ENCODE measurements at regions not wholly inside any gene's neighbourhood (a gene's known extent, or its start where the extent isn't known, plus 50 kb on each side); places are given as distances from the start of the nearest gene placed in this dataset.

DNA sequence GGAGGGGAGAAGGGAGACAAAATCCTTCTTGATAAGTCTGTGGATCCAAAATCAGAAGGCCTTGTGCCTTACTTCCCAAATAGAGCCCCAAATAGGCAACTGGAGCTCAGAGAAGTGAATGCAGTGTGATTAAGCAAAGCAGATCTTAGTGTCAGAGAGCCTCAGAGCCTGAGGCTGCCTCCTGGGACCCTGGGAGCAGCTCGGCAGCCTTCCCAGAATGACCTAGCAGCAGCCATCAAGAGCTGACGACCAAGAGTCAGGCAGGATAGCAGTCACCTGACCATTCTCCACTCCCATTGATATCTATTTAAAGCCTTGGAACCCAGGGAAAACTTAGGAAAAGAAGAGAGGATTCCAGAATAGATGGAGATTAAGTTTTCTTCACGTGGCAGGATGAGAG lies 78.0 kb upstream of the SMYD2 start:
- H3K9me3 Mint-ChIP-seq: no peaks in the 10 kb centered on the region
- no peaks in the 10 kb centered on the region for H3K36me3 Mint-ChIP-seq
- no peak for DNase-seq (ENCODE audit: extremely low spot score, unreplicated experiment)
- peaks cover 11% of the 10 kb centered on the region for H3K27me3 Mint-ChIP-seq
- H3K27ac Mint-ChIP-seq: no peak overlapping the region
- no peak overlapping the region for H3K4me3 Mint-ChIP-seq
- peaks cover 9% of the 10 kb centered on the region for H3K4me1 Mint-ChIP-seq (ENCODE audit: unreplicated experiment)
- TF ChIP-seq, protein P1, sequence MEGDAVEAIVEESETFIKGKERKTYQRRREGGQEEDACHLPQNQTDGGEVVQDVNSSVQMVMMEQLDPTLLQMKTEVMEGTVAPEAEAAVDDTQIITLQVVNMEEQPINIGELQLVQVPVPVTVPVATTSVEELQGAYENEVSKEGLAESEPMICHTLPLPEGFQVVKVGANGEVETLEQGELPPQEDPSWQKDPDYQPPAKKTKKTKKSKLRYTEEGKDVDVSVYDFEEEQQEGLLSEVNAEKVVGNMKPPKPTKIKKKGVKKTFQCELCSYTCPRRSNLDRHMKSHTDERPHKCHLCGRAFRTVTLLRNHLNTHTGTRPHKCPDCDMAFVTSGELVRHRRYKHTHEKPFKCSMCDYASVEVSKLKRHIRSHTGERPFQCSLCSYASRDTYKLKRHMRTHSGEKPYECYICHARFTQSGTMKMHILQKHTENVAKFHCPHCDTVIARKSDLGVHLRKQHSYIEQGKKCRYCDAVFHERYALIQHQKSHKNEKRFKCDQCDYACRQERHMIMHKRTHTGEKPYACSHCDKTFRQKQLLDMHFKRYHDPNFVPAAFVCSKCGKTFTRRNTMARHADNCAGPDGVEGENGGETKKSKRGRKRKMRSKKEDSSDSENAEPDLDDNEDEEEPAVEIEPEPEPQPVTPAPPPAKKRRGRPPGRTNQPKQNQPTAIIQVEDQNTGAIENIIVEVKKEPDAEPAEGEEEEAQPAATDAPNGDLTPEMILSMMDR (conservative IDR thresholded peaks at IDR 0.05): no peak

DNA sequence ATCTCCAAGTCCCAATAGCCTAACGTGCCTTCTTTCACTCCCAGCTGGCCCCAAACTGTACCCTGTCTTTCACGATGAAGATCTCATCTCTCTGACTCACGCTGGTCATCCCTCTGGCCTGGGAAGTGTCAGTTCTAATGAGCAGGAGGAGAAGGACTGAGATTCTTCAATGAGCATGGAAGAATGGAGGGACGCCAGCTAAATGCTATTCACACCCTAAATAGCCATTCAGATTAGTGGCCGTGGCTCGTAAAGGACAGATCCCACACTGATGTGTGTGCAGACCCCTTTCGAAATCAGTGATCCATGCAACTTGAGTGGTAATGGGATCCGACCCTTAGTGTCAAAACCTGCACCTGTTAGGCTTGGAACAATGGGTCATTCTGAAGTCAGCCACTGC lies 75.9 kb upstream of the SMYD2 start:
- no peak overlapping the region for H3K27ac Mint-ChIP-seq
- TF ChIP-seq, protein P1 (conservative IDR thresholded peaks at IDR 0.05): no peak
- H3K9me3 Mint-ChIP-seq: no peaks in the 10 kb centered on the region
- H3K27me3 Mint-ChIP-seq: peaks cover 6% of the 10 kb centered on the region
- no peaks in the 10 kb centered on the region for H3K36me3 Mint-ChIP-seq
- no peak for DNase-seq (ENCODE audit: extremely low spot score, unreplicated experiment)
- H3K4me1 Mint-ChIP-seq (ENCODE audit: unreplicated experiment): peaks cover 20% of the 10 kb centered on the region
- H3K4me3 Mint-ChIP-seq: no peak overlapping the region

- no peaks in the 10 kb centered on the region for H3K36me3 Mint-ChIP-seq
- no peak overlapping the region for H3K4me3 Mint-ChIP-seq
- H3K27ac Mint-ChIP-seq: peak overlapping the region; percentile 54
- H3K9me3 Mint-ChIP-seq: no peaks in the 10 kb centered on the region
- no peak for DNase-seq (ENCODE audit: extremely low spot score, unreplicated experiment)
- TF ChIP-seq, protein P1 (conservative IDR thresholded peaks at IDR 0.05): no peak
- H3K27me3 Mint-ChIP-seq: peaks cover 12% of the 10 kb centered on the region
- H3K4me1 Mint-ChIP-seq (ENCODE audit: unreplicated experiment): peaks cover 20% of the 10 kb centered on the region
Measured at GRCh38 chr1:214208460-214208859, 72.5 kb upstream of the SMYD2 start.

DNA sequence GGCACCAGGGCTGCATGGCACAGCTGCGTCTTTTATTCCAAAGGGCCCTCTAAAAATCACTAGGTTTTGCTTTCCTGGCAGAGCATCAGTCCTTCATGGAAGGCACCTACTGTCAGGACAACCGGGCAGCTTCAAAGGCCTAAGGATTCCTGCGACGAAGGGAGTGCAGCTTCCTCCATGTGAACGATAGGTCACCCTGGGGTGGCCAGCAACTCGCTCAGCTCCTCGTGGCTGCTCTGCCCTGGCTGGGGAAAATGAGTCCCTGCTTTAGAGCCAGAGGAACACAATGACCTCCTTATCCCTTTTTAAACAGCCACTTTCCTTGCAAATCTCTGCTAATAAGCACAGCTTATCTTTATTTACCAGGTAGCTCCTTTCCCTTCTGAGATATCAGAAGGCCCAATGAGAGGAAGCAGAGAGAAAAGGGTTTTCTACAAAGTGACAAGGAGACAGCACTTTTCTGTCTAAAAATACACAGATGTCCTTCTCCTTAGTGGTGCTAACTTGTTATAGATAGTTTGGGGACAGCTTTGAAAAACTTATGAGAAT lies 71.6 kb upstream of the SMYD2 start:
- no peaks in the 10 kb centered on the region for H3K36me3 Mint-ChIP-seq
- peaks cover 12% of the 10 kb centered on the region for H3K27me3 Mint-ChIP-seq
- DNase-seq (ENCODE audit: extremely low spot score, unreplicated experiment): no peak
- H3K9me3 Mint-ChIP-seq: no peaks in the 10 kb centered on the region
- H3K27ac Mint-ChIP-seq: no peak overlapping the region
- H3K4me3 Mint-ChIP-seq: no peak overlapping the region
- TF ChIP-seq, protein P1 (conservative IDR thresholded peaks at IDR 0.05): no peak
- H3K4me1 Mint-ChIP-seq (ENCODE audit: unreplicated experiment): peaks cover 27% of the 10 kb centered on the region

DNA sequence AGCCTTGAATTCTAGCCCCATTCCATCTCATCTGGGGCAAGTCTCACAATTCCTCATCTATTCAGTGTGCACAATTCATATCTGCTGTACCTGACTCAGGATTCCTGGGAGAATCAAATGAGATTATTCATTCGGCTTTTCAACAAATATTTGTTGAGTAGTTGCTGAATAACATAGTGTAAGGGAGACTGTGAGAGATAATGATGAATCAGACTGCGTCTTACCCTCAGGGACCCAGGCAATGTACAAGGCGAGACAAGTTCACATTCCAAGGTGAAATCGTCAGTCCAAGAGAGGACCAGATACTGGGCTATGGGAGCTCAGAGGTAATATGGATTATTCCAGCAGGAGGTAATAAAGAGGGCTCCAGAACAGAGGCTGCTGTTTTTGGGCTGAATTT lies 67.8 kb upstream of the SMYD2 start:
- TF ChIP-seq, protein P1 (conservative IDR thresholded peaks at IDR 0.05): no peak
- peaks cover 14% of the 10 kb centered on the region for H3K27me3 Mint-ChIP-seq
- peaks cover 24% of the 10 kb centered on the region for H3K4me1 Mint-ChIP-seq (ENCODE audit: unreplicated experiment)
- H3K4me3 Mint-ChIP-seq: peak overlapping the region; percentile 11
- H3K27ac Mint-ChIP-seq: peak overlapping the region; percentile 28
- no peak for DNase-seq (ENCODE audit: extremely low spot score, unreplicated experiment)
- H3K36me3 Mint-ChIP-seq: no peaks in the 10 kb centered on the region
- H3K9me3 Mint-ChIP-seq: no peaks in the 10 kb centered on the region

DNA sequence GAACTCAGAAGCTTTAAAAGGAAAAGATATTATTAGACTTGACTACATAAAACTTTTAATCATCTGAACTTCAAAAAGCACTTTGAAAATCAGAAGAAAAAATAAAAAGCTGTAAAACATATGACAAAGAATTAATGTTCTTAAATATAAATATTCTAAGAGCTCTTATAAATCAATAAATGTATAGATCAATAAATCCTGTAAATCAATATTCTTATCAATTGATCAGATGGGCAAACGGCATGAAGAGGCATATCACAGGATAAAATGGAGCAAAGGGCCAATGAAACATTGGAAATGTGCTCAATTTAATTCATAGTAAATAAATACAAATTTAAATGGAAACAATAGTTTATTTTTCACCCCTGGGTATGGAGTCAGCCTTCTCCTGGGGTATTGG lies 66.1 kb upstream of the SMYD2 start:
- peaks cover 14% of the 10 kb centered on the region for H3K27me3 Mint-ChIP-seq
- H3K4me1 Mint-ChIP-seq (ENCODE audit: unreplicated experiment): peaks cover 18% of the 10 kb centered on the region
- DNase-seq (ENCODE audit: extremely low spot score, unreplicated experiment): no peak
- TF ChIP-seq, protein P1 (conservative IDR thresholded peaks at IDR 0.05): no peak
- no peak overlapping the region for H3K27ac Mint-ChIP-seq
- no peaks in the 10 kb centered on the region for H3K9me3 Mint-ChIP-seq
- H3K36me3 Mint-ChIP-seq: no peaks in the 10 kb centered on the region
- no peak overlapping the region for H3K4me3 Mint-ChIP-seq
